GM19468 (cell line): ENCODE measurements at regions not wholly inside any gene's neighbourhood (a gene's known extent, or its start where the extent isn't known, plus 50 kb on each side); places are given as distances from the start of the nearest gene placed in this dataset.

Experiments used
- ATAC-seq: cut with Tn5 transposase; IDR thresholded peaks from one replicate; pipeline ENCODE4 v1.9.1; 2021; ENCODE audit warnings: mild to moderate bottlenecking, moderate library complexity, moderate number of reproducible peaks; ENCODE audit not compliant: unreplicated experiment; ENCODE audit errors: extremely low read depth

- no peak for ATAC-seq
These were observed 407.6 kb downstream of the COL12A1 start for GRCh38 chr6:74798302-74798701.

- no peak for ATAC-seq
These were observed 420.6 kb downstream of the COL12A1 start for GRCh38 chr6:74785236-74785635.

GRCh38 chr6:74782346-74782745 lies 423.5 kb downstream of the COL12A1 start:
- no peak for ATAC-seq

- ATAC-seq = no peak
These were observed 425.0 kb downstream of the COL12A1 start for GRCh38 chr6:74780831-74781230.

GRCh38 chr6:74768738-74769137 lies 437.1 kb downstream of the COL12A1 start:
- ATAC-seq = no peak

GRCh38 chr6:74768120-74768519 lies 437.7 kb downstream of the COL12A1 start:
- no peak for ATAC-seq

- ATAC-seq = no peak
These were observed 440.4 kb downstream of the COL12A1 start for GRCh38 chr6:74765486-74765885.

- ATAC-seq = no peak
These were observed 441.4 kb downstream of the COL12A1 start for GRCh38 chr6:74764486-74764885.

- ATAC-seq = no peak
These were observed 443.0 kb downstream of the COL12A1 start for GRCh38 chr6:74762841-74763240.

GRCh38 chr6:74757813-74758212 lies 448.0 kb downstream of the COL12A1 start:
- no peak for ATAC-seq

GRCh38 chr6:74756923-74757322 lies 448.9 kb downstream of the COL12A1 start:
- no peak for ATAC-seq

- ATAC-seq = no peak
These were observed 450.1 kb downstream of the COL12A1 start for GRCh38 chr6:74755778-74756177.

- ATAC-seq = no peak
These were observed 450.7 kb downstream of the COL12A1 start for GRCh38 chr6:74755196-74755595.

GRCh38 chr6:74753883-74754600 lies 451.8 kb downstream of the COL12A1 start:
- ATAC-seq = no peak

GRCh38 chr6:74752303-74752702 lies 453.6 kb downstream of the COL12A1 start:
- ATAC-seq = no peak

GRCh38 chr6:74750826-74751225 lies 455.0 kb downstream of the COL12A1 start:
- ATAC-seq = no peak

- no peak for ATAC-seq
These were observed 456.4 kb downstream of the COL12A1 start for GRCh38 chr6:74749211-74750147.

- no peak for ATAC-seq
These were observed 460.2 kb downstream of the COL12A1 start for GRCh38 chr6:74745670-74746069.

- ATAC-seq = no peak
These were observed 462.9 kb downstream of the COL12A1 start for GRCh38 chr6:74742793-74743508.

- no peak for ATAC-seq
These were observed 464.2 kb downstream of the COL12A1 start for GRCh38 chr6:74741646-74742045.

GRCh38 chr6:74735304-74735703 lies 470.5 kb downstream of the COL12A1 start:
- ATAC-seq = no peak
